GM12878 (cell line): ENCODE measurements at regions not wholly inside any gene's neighbourhood (a gene's known extent, or its start where the extent isn't known, plus 50 kb on each side); places are given as distances from the start of the nearest gene placed in this dataset.

Source experiments
- ATAC-seq: fragments of 200-7000 bp; cut with Tn5 transposase; 3 replicates; pipeline ENCODE4 v1.9.1; 2020; ENCODE audit warnings: mild to moderate bottlenecking, moderate library complexity
- BruUV-seq: library from RNA; stranded (reverse); fragments of 400-500 nt; replicated peaks from 2 replicates; lab custom pipeline; 2021; lab: Mats Ljungman, UMichigan
- CTCF ChIA-PET: fragments of 300-600 bp; sonication (Branson Sonifier 250); formaldehyde crosslinking; extraction: SDS; loops from one replicate; lab custom pipeline; 2021; ENCODE audit warnings: inconsistent platforms; lab: Yijun Ruan, JAX
- POLR2A ChIA-PET: fragments of 350-600 bp; formaldehyde crosslinking; extraction: SDS; loops from one replicate; lab custom pipeline; 2021; ENCODE audit warnings: inconsistent platforms; lab: Charles Lee
- RAD21 ChIA-PET: fragments of 300-600 bp; sonication (Branson Sonifier 250); formaldehyde crosslinking; loops from one replicate; lab custom pipeline; 2023; ENCODE audit warnings: antibody characterized with exemption; ENCODE audit not compliant: unreplicated experiment; lab: Charles Lee
- SMC1A ChIA-PET: fragments of 300-600 bp; sonication (Branson Sonifier 250); formaldehyde crosslinking; loops from one replicate; lab custom pipeline; 2023; ENCODE audit not compliant: unreplicated experiment, uncharacterized antibody; lab: Charles Lee
- DNase-seq: peaks from one replicate; pipeline ENCODE4 v3.0.0-alpha.2; 2011; ENCODE audit warnings: low read depth, low spot score
- FAIRE-seq: peaks from 3 replicates; lab custom pipeline; 2011; peaks lifted over from hg19 to GRCh38; lab: Jason Lieb, UNC
- H2AFZ ChIP-seq: 2 replicates; pipeline ENCODE4 v1.6.0; 2011; ENCODE audit warnings: low read depth, low read length, control low read depth; ENCODE audit not compliant: control insufficient read depth
- H3K27ac ChIP-seq: 2 replicates; pipeline ENCODE4 v1.5.1; 2011; ENCODE audit warnings: control low read depth; ENCODE audit not compliant: control insufficient read depth, insufficient read depth
- H3K27me3 ChIP-seq, 2 experiments: replicated peaks in 1 of 2; 2 replicates each; pipeline versions ENCODE4 v1.6.0 to v1.6.1; 2011; ENCODE audit warnings: low read length in 1 of 2; ENCODE audit not compliant: control insufficient read depth in 2 of 2, insufficient read depth in 2 of 2
- H3K36me3 ChIP-seq, 2 experiments: 2 replicates each; pipeline ENCODE4 v1.5.1; 2011; ENCODE audit warnings: low read length in 1 of 2; ENCODE audit not compliant: control insufficient read depth in 2 of 2, insufficient read depth in 2 of 2
- H3K4me1 ChIP-seq: 2 replicates; pipeline ENCODE4 v1.6.1; 2011; ENCODE audit warnings: mild to moderate bottlenecking, low read length, moderate library complexity, mixed read lengths; ENCODE audit not compliant: control insufficient read depth, insufficient read depth
- H3K4me2 ChIP-seq: 2 replicates; pipeline ENCODE4 v1.6.0; 2011; ENCODE audit warnings: control low read depth; ENCODE audit not compliant: control insufficient read depth, insufficient read depth
- H3K4me3 ChIP-seq: fragments of 200-600 bp; sonication (generic); 2 replicates; pipeline ENCODE4 v1.5.1; 2016
- H3K79me2 ChIP-seq: 2 replicates; pipeline ENCODE4 v1.6.0; 2011; ENCODE audit warnings: low read length; ENCODE audit not compliant: control insufficient read depth, insufficient read depth
- H3K9ac ChIP-seq: 2 replicates; pipeline ENCODE4 v1.8.0; 2011; ENCODE audit warnings: low read length, control low read depth, mixed read lengths; ENCODE audit not compliant: control insufficient read depth, insufficient read depth
- H3K9me3 ChIP-seq: replicated peaks from 3 replicates; pipeline ENCODE4 v1.5.1; 2011; ENCODE audit warnings: mild to moderate bottlenecking, low read length; ENCODE audit not compliant: control insufficient read depth, insufficient read depth
- H4K20me1 ChIP-seq: 2 replicates; pipeline ENCODE4 v1.6.0; 2011; ENCODE audit not compliant: control insufficient read depth, insufficient read depth
- BCL3 ChIP-seq: IDR thresholded peaks from 2 replicates; pipeline ENCODE4 v1.6.1; 2011; ENCODE audit warnings: borderline replicate concordance, low read depth, mild to moderate bottlenecking, moderate library complexity, low read length; ENCODE audit not compliant: insufficient read depth, poor library complexity, severe bottlenecking
- CHD1 ChIP-seq: IDR thresholded peaks from 2 replicates; pipeline ENCODE4 v1.6.1; 2012; ENCODE audit warnings: low read depth, low read length, improper control_type of control experiment
- FOXK2 ChIP-seq: fragments of 450-650 bp; IDR thresholded peaks from 2 replicates; pipeline ENCODE4 v1.6.1; 2017; ENCODE audit warnings: mild to moderate bottlenecking, moderate library complexity
- IRF3 ChIP-seq: fragments of 450-650 bp; IDR thresholded peaks from 2 replicates; pipeline ENCODE4 v1.6.1; 2014; ENCODE audit warnings: mild to moderate bottlenecking
- KDM1A ChIP-seq: fragments of 200-600 bp; sonication (generic); IDR thresholded peaks from 2 replicates; pipeline ENCODE4 v1.6.1; 2016; ENCODE audit warnings: borderline replicate concordance
- MAX ChIP-seq: IDR thresholded peaks from 2 replicates; pipeline ENCODE4 v1.6.1; 2012; ENCODE audit warnings: low read depth, low read length, improper control_type of control experiment
- MYC ChIP-seq: IDR thresholded peaks from 2 replicates; pipeline ENCODE4 v1.6.1; 2011; ENCODE audit warnings: mild to moderate bottlenecking, low read length, moderate library complexity, inconsistent platforms; ENCODE audit not compliant: insufficient read depth, insufficient replicate concordance, insufficient read length, severe bottlenecking
- POLR2A ChIP-seq: IDR thresholded peaks from 2 replicates; pipeline ENCODE4 v1.6.1; 2011; ENCODE audit warnings: low read depth, mild to moderate bottlenecking, low read length
- RAD21 ChIP-seq: IDR thresholded peaks from 2 replicates; pipeline ENCODE4 v1.6.1; 2011; ENCODE audit warnings: mild to moderate bottlenecking, low read depth, low read length, moderate library complexity; ENCODE audit not compliant: insufficient read depth
- RFX5 ChIP-seq: IDR thresholded peaks from 2 replicates; pipeline ENCODE4 v1.6.1; 2011; ENCODE audit warnings: low read depth, low read length, improper control_type of control experiment
- SIX5 ChIP-seq: IDR thresholded peaks from 2 replicates; pipeline ENCODE4 v1.6.1; 2011; ENCODE audit warnings: mild to moderate bottlenecking, low read depth, low read length, moderate library complexity; ENCODE audit not compliant: severe bottlenecking
- SPI1 ChIP-seq: IDR thresholded peaks from 2 replicates; pipeline ENCODE4 v1.6.1; 2011; ENCODE audit warnings: low read depth, mild to moderate bottlenecking, low read length, moderate library complexity, borderline replicate concordance; ENCODE audit not compliant: insufficient read depth
- SUZ12 ChIP-seq: fragments of 200-600 bp; sonication (generic); IDR thresholded peaks from one replicate; pipeline ENCODE4 v1.6.1; 2018; ENCODE audit warnings: antibody characterized with exemption, mild to moderate bottlenecking; ENCODE audit not compliant: unreplicated experiment
- TAF1 ChIP-seq: IDR thresholded peaks from 2 replicates; pipeline ENCODE4 v1.6.1; 2011; ENCODE audit warnings: mild to moderate bottlenecking, low read depth, low read length, borderline replicate concordance
- TBL1XR1 ChIP-seq: IDR thresholded peaks from 2 replicates; pipeline ENCODE4 v1.6.1; 2012; ENCODE audit warnings: low read depth, low read length, improper control_type of control experiment
- ZBTB11 ChIP-seq: fragments of 450-650 bp; formaldehyde crosslinking; IDR thresholded peaks from 2 replicates; pipeline ENCODE4 v1.5.0; 2022; ENCODE audit warnings: mild to moderate bottlenecking, missing genetic modification characterization
- ZNF24 ChIP-seq: fragments of 450-650 bp; IDR thresholded peaks from 2 replicates; pipeline ENCODE4 v1.6.1; 2017; ENCODE audit warnings: antibody characterized with exemption, mild to moderate bottlenecking
- WGBS: methylation state at CpG from one replicate; pipeline ENCODE4 v1.1.6; 2016; ENCODE audit warnings: low lambda C conversion rate; ENCODE audit not compliant: insufficient replicate concordance, insufficient coverage; ENCODE audit errors: missing lambda C conversion rate; 5-methylcytosine and 5-hydroxymethylcytosine counted together
- in situ Hi-C: fragments of 300-500 bp; cut with MboI; formaldehyde crosslinking; loops from 9 replicates; pipeline ENCODE4 v1.14.3; 2018; ENCODE audit warnings: mixed read lengths
- intact Hi-C: fragments of 100-400 bp; cut with micrococcal nuclease; formaldehyde crosslinking; loops from one replicate; pipeline ENCODE4 v1.14.2; 2022; ENCODE audit not compliant: unreplicated experiment

GRCh38 chr10:3235996-3236510 is 63.5 kb upstream of the PITRM1 start (continued):
- TF ChIP-seq ZBTB11 (no peak), SIX5 (no peak), TBL1XR1 (no peak), KDM1A (no peak), RFX5 (no peak)

GRCh38 chr10:3235395-3235794 is 62.8 kb upstream of the PITRM1 start:
- in situ Hi-C loops = no loop called here
- Histone ChIP-seq H4K20me1 (no peaks in the 10 kb centered on the region), H2AFZ (no peak overlapping the region), H3K9me3 (no peaks in the 10 kb centered on the region), H3K9ac (no peak overlapping the region), H3K4me3 (no peak overlapping the region), H3K79me2 (no peaks in the 10 kb centered on the region), H3K27me3 (peaks cover 3% of the 10 kb centered on the region in 2 experiments; a peak in 2 of 4 replicates), H3K36me3 (no peaks in the 10 kb centered on the region), H3K4me1 (no peaks in the 10 kb centered on the region), H3K27ac (no peak overlapping the region), H3K4me2 (no peak overlapping the region)
- CTCF ChIA-PET = no interaction called here
- FAIRE-seq = no peak
- intact Hi-C loops = loop anchor here (5.0 to 10.0 kb wide), 2 partner anchors 699 to 1532 kb away; no protein-coding TSS in a partner anchor
- POLR2A ChIA-PET = no interaction called here
- no TSS peak for BruUV-seq
- RAD21 ChIA-PET = no interaction called here
- SMC1A ChIA-PET = no interaction called here
- DNase-seq = no peak
- ATAC-seq = no peak
- 49% methylated on average over 10 of the region's 10 CpGs for WGBS
- TF ChIP-seq SUZ12 (no peak), ZNF24 (no peak), POLR2A (no peak), RAD21 (no peak), CHD1 (no peak), SPI1 (no peak), TAF1 (no peak), BCL3 (no peak), IRF3 (no peak), MYC (no peak), MAX (no peak), FOXK2 (no peak)
